Choroid plexus epithelial cell (primary cell): ENCODE measurements at regions not wholly inside any gene's neighbourhood (a gene's known extent, or its start where the extent isn't known, plus 50 kb on each side); places are given as distances from the start of the nearest gene placed in this dataset.

Source experiments
- DNase-seq: peaks from one replicate; pipeline ENCODE4 v3.0.0-alpha.2; 2010; ENCODE audit warnings: low read depth
- H3K4me3 ChIP-seq: 2 replicates; pipeline ENCODE4 v1.5.1; 2011; ENCODE audit warnings: low read depth, mild to moderate bottlenecking, control low read depth, low read length, moderate library complexity
- CTCF ChIP-seq: conservative IDR thresholded peaks from 2 replicates; pipeline ENCODE4 v1.5.1; 2011; ENCODE audit warnings: low read depth, mild to moderate bottlenecking, control low read depth, inconsistent platforms, low read length, moderate library complexity

- TF ChIP-seq CTCF = no peak
- no peak overlapping the region for H3K4me3 ChIP-seq
- DNase-seq = peak; percentile 72
Observed at GRCh38 chr6:133814797-133815196, 74.1 kb upstream of the TCF21 start.

- DNase-seq = no peak
- TF ChIP-seq CTCF = no peak
- no peak overlapping the region for H3K4me3 ChIP-seq
Observed at GRCh38 chr6:133815313-133815712, 73.6 kb upstream of the TCF21 start.

- TF ChIP-seq CTCF = no peak
Observed at GRCh38 chr6:133816171-133816570, 72.7 kb upstream of the TCF21 start.

GRCh38 chr6:133817460-133818047 is 71.4 kb upstream of the TCF21 start:
- no peak overlapping the region for H3K4me3 ChIP-seq
- peak; percentile 66 for TF ChIP-seq CTCF
- DNase-seq = no peak

More at GRCh38 chr6:133816171-133816570, 72.7 kb upstream of the TCF21 start:
- H3K4me3 ChIP-seq = no peak overlapping the region
- DNase-seq = no peak

- H3K4me3 ChIP-seq = no peak overlapping the region
- no peak for DNase-seq
- TF ChIP-seq CTCF = no peak
Observed at GRCh38 chr6:133818320-133818719, 70.6 kb upstream of the TCF21 start.

- TF ChIP-seq CTCF = no peak
- DNase-seq = no peak
- H3K4me3 ChIP-seq = no peak overlapping the region
Observed at GRCh38 chr6:133820208-133820607, 68.7 kb upstream of the TCF21 start.

GRCh38 chr6:133827766-133828165 is 61.1 kb upstream of the TCF21 start:
- TF ChIP-seq CTCF = no peak
- DNase-seq = no peak
- no peak overlapping the region for H3K4me3 ChIP-seq
